HG02870 (cell line): ENCODE measurements at regions not wholly inside any gene's neighbourhood (a gene's known extent, or its start where the extent isn't known, plus 50 kb on each side); places are given as distances from the start of the nearest gene placed in this dataset.

ENCODE experiments used
- ATAC-seq: cut with Tn5 transposase; IDR thresholded peaks from one replicate; pipeline ENCODE4 v1.9.1; 2021; ENCODE audit warnings: mild to moderate bottlenecking, moderate library complexity; ENCODE audit not compliant: unreplicated experiment

DNA sequence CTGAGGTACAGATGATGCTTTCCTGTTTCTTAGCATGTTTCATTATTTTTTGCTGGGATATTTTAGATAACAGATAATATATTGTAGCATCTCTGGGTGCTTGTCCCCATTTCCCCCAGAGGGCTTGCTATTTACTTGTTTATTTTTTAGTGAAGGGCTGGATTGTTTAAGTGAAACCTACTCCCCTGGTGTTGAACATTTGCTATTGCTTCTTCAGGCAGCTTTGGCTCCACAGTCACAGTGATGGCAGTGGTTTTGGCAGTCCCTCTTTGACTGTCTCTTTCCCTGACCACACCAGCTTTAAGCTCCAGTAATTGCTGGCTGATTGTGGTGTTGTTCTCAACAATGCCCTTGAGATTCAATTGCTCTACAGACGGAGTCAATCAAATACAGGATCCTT, 128.9 kb downstream of the KLF13 start:
- no peak for ATAC-seq

DNA sequence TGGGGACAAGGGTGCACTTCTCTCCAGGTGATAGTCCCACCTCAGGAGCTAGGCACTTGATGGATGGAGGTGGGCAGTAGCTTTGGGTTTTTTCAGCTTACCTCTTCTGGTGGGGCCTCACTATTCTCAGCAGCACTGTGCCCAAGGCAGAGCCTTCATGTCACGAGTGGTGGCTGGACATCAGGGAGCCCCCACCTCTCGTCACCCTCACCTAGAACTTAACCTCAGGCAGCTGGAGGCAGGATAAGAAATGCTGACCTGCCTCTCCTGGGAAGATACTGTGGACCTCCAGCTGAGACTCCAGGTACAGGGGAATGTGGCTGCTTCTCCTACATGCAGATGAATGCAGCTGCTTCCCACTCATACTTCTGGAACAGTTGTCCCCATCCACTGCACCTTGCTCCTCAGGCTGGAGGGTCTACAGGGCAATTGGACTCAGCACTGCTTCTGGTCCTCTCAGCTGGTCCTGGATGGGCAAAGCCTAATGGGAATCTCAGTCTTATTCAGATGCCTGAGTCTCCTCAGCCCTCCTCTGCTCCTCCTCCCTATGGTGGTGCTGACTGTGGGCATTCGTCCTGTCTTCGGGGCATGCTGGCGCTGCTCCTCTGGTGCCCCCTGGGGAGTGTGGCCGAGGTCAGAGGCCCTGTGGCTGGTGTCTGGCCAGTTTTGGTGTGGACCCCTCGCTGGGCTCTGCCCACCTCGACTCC, 129.9 kb downstream of the KLF13 start:
- ATAC-seq = no peak

DNA sequence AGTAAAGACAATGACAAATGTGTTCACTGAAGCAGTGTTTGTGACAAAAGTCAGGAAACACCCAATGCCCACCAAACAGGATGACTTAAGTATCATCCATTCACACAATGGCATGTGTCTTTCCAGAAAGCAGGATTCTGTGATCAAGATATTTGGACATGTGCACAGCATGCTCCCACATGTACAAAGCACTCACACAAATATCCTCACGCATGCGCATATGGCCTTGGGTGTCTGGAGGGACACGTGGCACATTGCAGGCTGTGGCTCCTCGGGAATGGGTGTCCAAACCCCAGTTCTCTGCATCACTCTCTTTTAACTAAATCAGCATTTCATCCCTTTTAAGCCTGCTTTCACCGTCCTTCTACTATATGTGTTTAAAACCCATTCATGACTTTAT, 130.5 kb downstream of the KLF13 start:
- ATAC-seq = no peak

DNA sequence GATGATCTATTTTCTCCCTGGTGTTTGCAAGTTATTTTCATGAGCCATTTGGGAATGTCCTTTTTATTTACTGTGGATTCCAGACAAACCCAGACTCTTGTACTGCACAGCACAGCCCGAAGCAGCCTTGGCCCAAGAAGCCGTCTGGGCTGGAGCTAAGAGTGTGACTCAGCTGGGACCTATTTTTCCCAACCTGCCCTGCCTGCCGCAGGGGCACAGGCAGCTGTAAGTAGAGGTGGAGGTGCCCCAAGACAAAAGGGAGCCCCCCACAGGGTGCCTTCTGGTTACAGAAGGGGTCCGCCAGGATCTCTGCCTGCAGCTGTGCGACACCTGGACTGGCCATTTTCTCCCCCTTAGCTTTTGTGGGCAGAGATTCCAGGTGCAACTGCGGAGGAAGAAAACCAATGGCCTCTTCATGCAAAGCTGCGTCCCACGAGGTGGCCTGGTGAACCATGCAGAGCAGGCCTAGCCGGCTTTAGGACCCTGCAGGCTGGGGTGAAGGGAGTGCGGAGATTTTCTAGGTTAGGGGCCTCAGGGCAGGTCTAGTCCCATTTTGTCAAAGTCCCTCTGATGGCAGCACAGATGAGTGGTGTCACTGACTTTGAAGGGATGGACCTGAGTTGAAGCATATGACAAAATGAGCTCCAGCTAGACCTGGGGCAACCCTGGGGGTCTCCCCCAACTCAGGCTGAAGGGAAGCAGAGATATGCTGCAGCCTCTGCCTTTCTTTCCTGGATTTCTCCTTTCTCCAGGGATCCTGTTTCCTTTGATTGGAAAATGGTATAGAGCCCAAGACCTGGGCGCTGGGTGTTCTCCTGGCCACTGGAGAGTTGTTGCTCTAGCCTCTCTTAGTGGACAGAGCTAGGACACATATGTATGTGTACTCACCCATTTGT, 131.2 kb downstream of the KLF13 start:
- no peak for ATAC-seq

DNA sequence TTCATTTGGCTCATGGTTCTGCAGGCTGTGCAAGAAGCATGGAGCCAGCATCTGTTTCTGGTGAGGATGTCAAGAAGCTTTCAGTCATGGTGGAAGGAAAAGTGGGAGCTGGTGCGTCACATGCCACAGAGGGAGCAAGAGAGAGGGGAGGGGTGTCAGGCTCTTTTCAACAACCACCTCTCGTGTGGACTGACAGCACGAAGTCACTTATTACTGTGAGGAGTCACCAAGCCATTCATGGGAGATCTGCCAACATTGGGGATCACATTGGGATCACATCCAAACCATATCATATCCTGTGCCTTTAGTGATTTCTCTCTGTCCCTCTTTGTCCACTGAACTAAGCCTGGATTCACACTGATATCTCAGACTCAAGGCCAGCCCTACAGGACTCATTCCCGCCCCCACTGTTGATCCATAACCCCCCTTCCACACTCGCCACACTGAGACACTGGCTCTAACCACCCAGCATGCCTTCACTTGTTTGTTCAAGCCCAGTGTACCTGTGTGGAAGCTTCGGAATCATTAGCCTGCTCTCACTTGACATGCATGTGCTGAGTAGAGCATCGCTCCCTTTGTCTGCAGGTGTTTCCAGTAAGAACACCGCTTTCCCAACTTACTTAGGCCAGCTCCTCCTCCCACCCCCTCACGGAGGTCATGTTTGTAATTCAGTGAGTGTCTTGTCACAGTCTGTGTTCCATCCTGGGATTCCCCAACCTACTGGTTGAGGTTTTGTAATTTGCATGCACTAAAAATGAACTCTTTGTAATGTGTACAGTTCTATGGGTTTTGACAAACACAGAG, 132.2 kb downstream of the KLF13 start:
- ATAC-seq = peak; percentile 96

DNA sequence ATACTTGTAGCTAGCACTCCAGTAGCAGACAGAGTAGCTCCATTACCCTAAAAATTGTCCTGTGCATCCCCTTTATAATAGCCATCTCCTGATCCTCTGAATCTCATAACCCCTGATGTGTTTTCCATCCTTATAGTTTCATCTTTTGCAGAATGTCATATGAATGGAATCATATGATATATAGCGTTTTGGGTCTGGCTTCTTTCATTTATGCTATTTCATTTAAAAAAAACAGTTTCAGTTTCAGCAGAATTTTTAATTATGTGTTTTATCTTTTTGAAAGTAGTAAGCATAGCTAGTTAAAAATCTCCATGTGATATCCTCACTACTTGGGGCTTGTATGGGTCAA, 132.7 kb downstream of the KLF13 start:
- no peak for ATAC-seq

DNA sequence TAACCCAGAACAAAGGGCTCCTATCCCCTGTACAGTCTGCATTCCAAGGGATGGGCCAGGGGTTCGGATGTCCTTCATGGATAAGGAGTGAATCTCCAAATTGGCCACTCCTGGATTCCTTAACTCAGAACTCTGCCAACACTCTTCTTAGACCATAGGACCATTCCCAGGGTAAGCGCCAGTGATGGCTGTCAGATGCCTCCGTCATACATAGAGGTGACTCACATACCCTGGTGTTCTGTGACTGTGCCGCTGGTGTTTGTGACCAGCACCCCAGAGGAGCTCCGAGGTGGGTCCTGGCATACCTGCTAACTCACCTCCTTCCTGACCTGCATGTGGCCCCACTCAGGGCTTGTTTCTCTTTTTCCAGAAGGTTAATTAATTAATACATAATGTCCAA, 134.7 kb downstream of the KLF13 start:
- ATAC-seq = no peak

DNA sequence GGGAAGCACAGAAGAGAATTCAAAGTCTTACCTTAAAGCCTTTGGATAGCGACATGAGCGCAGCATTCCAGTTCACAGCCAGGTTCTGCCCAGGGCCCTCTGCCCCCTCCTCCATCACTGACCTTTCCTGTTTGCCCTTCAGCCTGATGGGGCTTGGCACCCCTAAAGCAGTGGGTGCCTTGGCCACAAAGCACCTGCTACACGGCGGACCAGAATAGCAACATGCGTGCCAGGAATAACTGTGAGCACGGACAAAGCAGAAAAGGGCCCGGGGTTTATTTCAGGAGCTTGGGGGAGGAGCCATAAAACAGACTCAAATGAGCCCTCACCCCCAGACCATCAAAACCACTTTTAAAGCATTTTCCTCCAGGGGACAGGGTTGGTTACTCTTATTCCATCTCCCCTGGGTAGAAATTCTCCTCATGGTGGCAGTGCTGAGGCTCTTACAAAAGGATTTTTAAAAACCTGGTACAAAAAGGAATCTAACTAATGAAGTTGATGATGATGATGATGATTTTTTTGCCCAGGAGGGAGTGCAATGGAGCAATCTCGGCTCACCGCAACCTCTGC, 135.4 kb downstream of the KLF13 start:
- no peak for ATAC-seq

DNA sequence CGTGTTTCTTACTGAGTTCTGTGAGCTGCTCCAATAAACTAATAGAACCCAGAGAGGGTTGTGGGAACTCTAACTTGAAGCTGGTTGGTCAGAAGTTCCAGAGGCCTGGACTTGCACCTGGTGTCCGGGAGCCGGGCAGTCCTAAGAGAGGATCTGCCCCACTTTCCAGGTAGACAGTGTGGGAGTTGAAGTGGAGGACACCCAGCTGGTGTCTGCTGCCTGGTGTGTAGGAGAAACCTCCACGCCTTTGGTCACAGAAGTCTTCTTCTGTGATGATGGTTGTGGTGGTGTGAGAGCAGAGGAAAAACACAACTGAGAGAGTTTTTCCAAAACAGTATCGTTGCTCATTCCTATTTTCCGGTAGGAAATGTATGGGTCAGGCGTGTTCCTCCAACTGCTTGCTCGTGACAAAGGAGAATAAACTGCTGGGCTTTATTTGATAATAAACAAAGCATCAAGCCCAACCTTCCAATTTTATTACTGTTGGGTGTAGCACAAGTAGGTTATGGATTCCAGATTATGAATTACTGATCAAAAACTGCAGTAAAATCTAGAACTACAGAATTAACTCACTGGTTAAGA, 137.0 kb downstream of the KLF13 start:
- no peak for ATAC-seq

DNA sequence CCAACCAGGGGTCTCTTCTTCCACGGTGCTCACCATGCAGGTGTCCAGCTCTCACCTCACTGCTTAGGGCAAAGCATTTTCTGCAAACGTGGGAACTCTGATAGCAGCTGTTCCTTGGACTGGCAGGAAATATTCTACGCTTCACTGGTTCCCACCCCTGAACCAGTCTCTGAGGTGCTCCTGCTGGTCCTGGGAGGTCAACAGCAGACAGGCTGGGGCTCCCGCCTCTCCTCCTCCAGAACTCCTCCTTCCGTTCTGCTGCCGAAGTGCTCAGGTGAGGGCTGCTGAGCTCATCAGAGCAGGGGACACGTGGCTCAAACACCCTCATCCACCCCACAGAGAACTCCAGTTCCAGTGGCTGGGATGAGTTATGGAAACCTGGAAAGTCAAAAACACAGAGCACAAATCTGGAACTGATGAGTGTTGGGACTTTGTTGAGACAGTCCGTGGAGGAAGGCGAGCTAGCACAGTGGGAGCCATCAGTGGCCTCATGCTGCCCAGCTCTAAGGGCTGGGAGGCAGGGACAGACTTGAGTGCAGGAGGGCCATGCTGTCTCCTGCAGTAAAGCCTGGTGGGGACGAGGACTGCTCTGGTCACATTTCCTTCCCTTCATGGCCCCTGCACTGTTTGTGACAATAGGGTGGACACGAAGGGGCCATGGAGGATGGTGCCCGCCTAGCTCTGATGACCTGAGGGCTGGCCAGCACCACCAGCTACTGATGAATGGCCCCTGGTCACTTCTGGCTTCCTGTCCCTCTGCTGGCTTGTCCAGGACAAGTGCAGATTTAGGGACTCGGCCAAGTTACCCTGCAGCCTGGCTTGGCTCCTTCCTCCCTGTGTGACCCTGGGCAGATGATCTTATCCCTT, 137.8 kb downstream of the KLF13 start:
- no peak for ATAC-seq

DNA sequence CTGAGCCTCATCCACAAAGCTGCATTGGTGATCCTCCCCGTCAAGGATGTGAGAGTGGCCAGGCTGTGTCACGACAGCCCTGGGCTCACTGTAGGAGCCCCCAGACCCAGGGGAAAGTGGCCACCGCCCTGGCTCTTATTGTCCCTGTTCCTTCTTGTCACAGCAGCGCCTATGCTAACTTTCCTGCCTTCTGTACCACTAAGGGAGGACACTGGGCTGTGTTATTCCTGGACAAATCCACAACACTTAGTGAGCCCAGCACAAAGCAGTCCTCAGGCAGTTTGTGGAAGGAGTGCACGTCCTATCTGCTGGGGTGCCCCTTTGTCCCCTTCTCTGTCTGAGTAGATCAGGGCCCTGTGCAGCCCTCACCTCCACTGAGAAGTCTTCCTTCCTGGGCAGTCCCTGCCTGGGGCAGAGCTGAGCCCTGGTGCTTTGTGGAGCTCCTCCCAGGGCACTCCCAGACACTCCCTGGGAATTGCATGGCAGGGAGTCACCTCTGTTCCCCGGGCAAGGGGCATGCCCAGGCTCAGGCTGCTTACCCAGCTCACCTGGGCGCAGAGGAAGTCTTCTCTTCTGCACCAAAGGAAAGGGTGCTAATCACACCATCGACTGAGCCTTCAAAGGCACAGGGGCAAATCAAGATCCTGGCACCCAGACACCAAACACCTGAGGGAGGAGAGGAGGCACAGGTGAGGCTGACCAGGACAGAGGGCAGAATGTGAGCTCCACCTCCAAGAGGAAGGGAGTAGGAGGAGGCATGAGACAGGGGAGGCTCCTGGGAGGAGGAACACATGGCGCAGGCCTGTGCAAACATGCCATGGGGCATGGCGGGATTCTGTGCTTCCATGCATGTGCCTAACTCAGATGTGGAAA, 138.7 kb downstream of the KLF13 start:
- ATAC-seq = no peak

DNA sequence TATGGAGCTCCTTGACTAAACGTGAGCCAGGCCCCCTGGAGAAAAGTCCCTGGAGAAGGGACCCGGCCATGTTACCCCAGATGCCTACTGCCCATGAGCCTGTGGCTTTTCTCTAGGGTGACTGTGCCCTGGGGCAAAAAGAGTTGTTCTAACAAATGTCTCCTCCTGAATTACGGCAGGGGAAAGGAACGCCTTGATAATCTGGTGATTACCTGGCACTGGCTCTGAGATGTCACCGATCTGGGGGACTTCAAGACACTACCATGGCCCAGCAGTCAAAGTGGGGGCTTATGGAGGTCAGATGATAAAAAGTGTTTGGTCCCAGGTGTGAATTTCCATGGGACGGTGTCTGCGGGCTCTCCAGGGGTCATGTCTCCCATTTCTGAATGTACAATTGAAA, 140.7 kb downstream of the KLF13 start:
- ATAC-seq = no peak

DNA sequence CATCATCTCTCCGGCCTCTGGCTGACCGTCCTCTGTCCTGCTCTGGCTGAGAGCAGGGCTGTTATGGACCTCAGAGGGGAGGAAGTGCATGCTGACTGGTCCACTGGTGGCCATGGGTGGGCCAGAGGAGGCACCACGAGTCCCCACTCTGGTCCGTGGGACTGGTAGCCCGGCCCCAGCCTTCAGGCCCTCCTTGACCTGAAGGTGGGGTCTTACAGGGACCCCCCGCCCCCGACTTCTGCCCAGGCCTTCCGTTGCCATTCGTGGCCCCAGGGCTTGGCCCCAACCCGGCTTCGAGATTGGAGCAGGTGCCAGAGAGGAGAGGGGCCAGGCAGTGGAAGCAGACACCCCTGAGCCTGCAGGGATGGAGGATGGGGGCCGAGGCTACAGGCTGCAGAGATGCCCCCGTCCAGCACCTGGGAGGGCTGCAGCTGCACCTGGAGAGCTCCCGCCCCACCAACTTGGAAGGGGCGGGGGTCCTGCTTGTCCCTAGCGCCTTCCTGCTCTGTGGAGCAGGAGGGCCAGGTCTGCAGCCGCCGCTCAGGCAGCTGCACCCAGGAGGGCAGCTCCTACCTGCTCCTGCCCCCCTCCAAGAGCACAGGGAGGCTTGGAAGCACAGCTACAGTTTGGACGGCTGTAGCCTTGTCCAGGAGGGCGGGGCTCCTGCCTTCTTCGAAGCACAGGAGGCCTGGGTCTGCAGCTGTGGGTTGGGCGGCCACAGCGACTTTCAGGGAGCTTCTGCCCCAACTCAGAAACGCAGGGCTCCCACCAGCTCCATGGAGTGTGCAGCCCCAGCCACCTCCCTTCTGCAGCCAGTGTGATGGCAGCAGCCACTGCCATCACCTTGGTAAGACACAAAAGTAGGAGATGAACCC, 142.5 kb downstream of the KLF13 start:
- no peak for ATAC-seq

DNA sequence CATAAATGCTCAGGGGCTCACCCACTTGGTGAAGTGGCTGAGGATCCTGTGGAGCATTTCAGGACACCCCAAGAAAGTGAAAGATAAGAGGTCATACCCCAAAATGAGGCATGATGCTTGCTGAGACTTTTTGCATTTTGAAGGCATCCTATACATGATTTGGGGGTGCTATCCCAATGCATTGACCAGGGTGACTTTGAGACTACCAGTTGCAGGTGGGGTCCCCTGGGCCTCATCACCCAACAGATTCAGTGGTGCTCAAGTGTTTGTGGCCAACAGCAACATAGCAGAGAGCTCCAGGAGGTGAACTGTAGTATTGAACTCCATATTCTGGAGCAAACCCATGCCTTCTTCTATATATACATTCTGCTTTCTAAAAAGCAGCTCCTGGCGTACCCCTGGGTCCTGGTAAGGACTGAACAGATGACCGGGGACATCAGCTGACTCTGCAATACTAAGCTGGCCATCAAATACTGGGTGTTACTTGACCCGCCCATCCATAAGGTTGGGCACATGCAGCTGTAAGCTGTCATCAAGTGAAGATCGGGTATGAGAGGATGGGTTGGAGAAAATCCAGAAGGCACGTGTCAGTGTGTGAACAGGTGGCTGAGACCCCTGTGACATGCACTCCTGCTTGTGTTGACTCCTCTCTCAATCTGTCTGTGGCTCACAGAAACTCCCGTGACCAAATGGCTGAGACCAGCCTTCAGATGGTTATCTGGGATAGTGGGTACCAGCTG, 143.3 kb downstream of the KLF13 start:
- ATAC-seq = no peak

DNA sequence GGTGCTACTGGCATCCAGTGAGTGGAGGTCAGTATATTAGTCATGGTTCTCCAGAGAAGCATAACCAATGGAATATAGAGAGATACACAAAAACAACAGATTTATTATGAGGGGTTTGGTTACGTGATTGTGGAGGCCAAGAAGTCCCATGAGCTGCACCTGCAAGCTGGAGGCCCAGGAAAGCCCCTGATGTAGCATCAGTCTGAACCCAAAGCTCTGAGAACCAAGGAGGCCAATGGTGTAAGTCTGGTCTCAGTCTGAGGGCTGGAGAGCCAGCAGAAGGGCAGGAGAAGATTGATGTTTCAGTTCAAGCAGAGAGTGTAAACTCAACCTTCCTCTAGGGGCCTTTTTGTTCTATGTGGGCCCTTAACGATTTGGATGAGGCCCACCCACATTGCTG, 144.1 kb downstream of the KLF13 start:
- no peak for ATAC-seq

DNA sequence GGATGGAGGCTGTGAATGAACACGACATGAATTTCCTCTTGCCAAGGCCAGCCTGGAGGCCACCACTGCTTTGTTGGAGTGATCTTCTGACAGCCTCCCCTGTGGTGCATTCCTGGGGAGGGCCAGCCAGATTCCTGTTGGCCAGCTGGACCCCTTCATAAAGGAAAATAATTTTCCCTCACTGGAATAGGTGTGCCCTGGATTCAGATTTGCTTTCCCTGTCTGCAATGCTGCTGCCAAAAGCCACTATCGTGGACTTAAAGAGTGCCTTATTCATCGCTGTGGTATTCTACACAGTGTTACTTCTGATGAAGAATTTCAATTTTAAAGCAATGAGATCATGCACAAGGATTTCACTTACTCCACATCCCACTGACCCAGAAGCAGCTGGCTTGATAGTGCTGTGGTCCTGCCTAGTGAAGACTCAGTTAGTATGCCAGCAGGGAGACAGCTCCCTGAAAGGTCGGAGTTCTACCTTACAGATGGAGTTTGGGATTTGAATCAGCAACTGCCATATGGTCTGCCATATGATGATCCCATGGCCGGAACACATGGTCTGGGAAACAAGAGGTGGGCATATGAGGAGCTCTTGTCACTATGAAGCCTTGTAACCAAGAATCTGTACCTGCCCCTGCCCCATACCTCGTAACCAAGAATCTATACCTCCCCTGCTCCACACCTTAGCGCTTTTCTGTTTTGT, 145.2 kb downstream of the KLF13 start:
- no peak for ATAC-seq
